Kidney epithelial cell (primary cell): ENCODE measurements at regions not wholly inside any gene's neighbourhood (a gene's known extent, or its start where the extent isn't known, plus 50 kb on each side); places are given as distances from the start of the nearest gene placed in this dataset.
A peak's percentile ranks its signal among the peaks of the same experiment; 100 is the strongest.

Source experiments
- DNase-seq: peaks from one replicate; pipeline ENCODE4 v3.0.0-alpha.2; 2010; ENCODE audit warnings: low read depth
- H3K27me3 ChIP-seq: 2 replicates; pipeline ENCODE4 v1.6.0; 2011; ENCODE audit warnings: low read length; ENCODE audit not compliant: control insufficient read depth, insufficient read depth
- H3K36me3 ChIP-seq: 2 replicates; pipeline ENCODE4 v1.5.1; 2011; ENCODE audit warnings: low read length; ENCODE audit not compliant: control insufficient read depth, insufficient read depth
- H3K4me3 ChIP-seq: 2 replicates; pipeline ENCODE4 v1.5.1; 2011; ENCODE audit warnings: low read depth, mild to moderate bottlenecking, control low read depth, low read length
- CTCF ChIP-seq: IDR thresholded peaks from 2 replicates; pipeline ENCODE4 v1.5.1; 2011; ENCODE audit warnings: mild to moderate bottlenecking, moderate library complexity, low read length, control low read depth, inconsistent platforms; ENCODE audit not compliant: insufficient read depth, poor library complexity, severe bottlenecking

DNA sequence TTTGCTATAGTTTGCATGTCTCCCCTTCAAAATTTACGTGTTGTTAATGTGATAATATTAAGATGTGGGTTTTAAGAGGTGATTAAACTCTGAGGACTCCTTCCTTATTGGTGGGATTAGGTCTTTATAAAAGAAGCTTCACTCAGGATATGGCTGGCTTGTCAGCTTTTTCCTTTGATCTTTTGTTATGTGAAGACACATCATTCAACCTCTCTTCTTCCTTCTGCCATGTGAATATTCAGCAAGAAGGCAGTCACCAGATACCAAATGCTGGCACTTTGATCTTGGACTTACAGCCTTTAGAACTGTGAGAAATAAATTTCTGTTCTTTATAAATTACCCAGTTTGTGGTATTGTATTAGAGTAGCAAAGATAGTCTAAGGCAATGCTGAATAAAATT is 855.9 kb upstream of the CDH10 start:
- DNase-seq = no peak
- no peak for TF ChIP-seq CTCF
- Histone ChIP-seq H3K36me3 (no peaks in the 10 kb centered on the region), H3K4me3 (no peak overlapping the region), H3K27me3 (no peaks in the 10 kb centered on the region)

GRCh38 chr5:25489834-25490538 is 845.2 kb upstream of the CDH10 start:
- Histone ChIP-seq H3K27me3 (no peaks in the 10 kb centered on the region), H3K4me3 (no peak overlapping the region), H3K36me3 (no peaks in the 10 kb centered on the region)
- peak; percentile 25 for DNase-seq
- TF ChIP-seq CTCF = no peak

GRCh38 chr5:25488119-25488518 is 843.3 kb upstream of the CDH10 start:
- no peak for DNase-seq

DNA sequence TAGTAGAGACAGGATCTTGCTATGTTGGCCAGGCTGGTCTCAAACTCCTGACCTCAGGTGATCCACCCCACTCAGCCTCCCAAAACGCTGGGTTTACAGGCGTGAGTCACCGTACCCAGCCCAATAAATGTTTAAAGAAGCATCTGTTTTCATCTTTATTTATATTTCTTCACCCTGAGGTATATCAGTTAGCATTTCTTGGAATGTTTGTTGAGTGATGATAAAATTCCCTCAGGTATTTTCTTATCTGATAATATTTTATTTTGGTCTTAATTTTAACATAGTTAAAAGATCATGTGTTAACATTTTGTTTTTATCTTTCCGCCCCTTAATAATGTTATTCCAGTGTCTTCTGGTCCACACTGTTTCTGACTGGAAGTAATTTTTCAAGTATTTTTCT is 839.6 kb upstream of the CDH10 start:
- Histone ChIP-seq H3K36me3 (no peaks in the 10 kb centered on the region), H3K4me3 (no peak overlapping the region), H3K27me3 (no peaks in the 10 kb centered on the region)
- no peak for TF ChIP-seq CTCF
- no peak for DNase-seq

More at GRCh38 chr5:25488119-25488518, 843.3 kb upstream of the CDH10 start:
- Histone ChIP-seq H3K27me3 (no peaks in the 10 kb centered on the region), H3K36me3 (no peaks in the 10 kb centered on the region), H3K4me3 (no peak overlapping the region)
- no peak for TF ChIP-seq CTCF

- TF ChIP-seq CTCF = no peak
- Histone ChIP-seq H3K36me3 (no peaks in the 10 kb centered on the region), H3K27me3 (no peaks in the 10 kb centered on the region), H3K4me3 (no peak overlapping the region)
- DNase-seq = no peak
Measured at GRCh38 chr5:25481463-25481862, 836.7 kb upstream of the CDH10 start.

DNA sequence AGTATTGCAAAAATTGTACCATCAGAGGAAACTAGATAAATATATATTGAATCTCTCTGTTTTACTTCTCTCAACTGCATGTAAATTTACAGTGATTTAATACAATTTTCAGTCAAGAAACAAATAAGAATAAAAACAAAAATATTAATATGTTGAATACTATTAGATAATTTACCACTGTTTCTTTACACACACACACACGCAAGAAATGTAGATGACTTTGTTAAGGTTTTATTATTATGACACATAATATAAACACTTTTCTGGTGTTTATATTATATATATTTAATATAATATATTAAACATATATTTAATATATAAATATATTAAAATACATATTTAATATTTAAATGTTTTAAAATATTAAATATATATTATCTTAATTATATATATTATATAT is 814.3 kb upstream of the CDH10 start:
- Histone ChIP-seq H3K4me3 (no peak overlapping the region), H3K36me3 (no peaks in the 10 kb centered on the region), H3K27me3 (no peaks in the 10 kb centered on the region)
- no peak for DNase-seq
- no peak for TF ChIP-seq CTCF
